ENCODE measurements at regions not wholly inside any gene's neighbourhood (a gene's known extent, or its start where the extent isn't known, plus 50 kb on each side); places are given as distances from the start of the nearest gene placed in this dataset.

GRCh38 chr1:21341517-21342078, 51.3 kb upstream of the ECE1 start:
- Mint-ChIP-seq H3K27me3 (ENCODE audit: unreplicated experiment) (no peaks in the 10 kb centered on the region), H3K36me3 (ENCODE audit: insufficient read depth, unreplicated experiment) (no peaks in the 10 kb centered on the region), H3K4me3 (ENCODE audit: low read depth, unreplicated experiment) (no peak overlapping the region), H3K4me1 (ENCODE audit: low read depth, unreplicated experiment) (peaks cover 50% of the 10 kb centered on the region), H3K9me3 (ENCODE audit: low read depth, unreplicated experiment) (no peaks in the 10 kb centered on the region), H3K27ac (ENCODE audit: unreplicated experiment) (no peak overlapping the region)
- intact Hi-C loops (cut with micrococcal nuclease; ENCODE audit: unreplicated experiment), result no loop called here
- CTCF ChIA-PET, result no interaction called here
- TF ChIP-seq CTCF (IDR thresholded peaks at IDR 0.05; ENCODE audit: unreplicated experiment), result no peak
- BruUV-seq (replicated peaks), result no TSS peak
- no peak for DNase-seq

- DNase-seq, result no peak
These were observed 50.8 kb upstream of the ECE1 start for GRCh38 chr1:21341022-21341421.

GRCh38 chr1:21340230-21340945, 50.1 kb upstream of the ECE1 start:
- peaks cover 56% of the 10 kb centered on the region for H3K4me1 Mint-ChIP-seq (ENCODE audit: low read depth, unreplicated experiment)
- DNase-seq, result peak; percentile 72

More at GRCh38 chr1:21341022-21341421, 50.8 kb upstream of the ECE1 start:
- H3K4me3 Mint-ChIP-seq (ENCODE audit: low read depth, unreplicated experiment), result no peak overlapping the region
- intact Hi-C loops (cut with micrococcal nuclease; ENCODE audit: unreplicated experiment), result no loop called here
- H3K9me3 Mint-ChIP-seq (ENCODE audit: low read depth, unreplicated experiment), result no peaks in the 10 kb centered on the region
- no peaks in the 10 kb centered on the region for H3K27me3 Mint-ChIP-seq (ENCODE audit: unreplicated experiment)
- TF ChIP-seq CTCF (IDR thresholded peaks at IDR 0.05; ENCODE audit: unreplicated experiment), result no peak
- CTCF ChIA-PET, result no interaction called here
- BruUV-seq (replicated peaks), result no TSS peak
- peaks cover 50% of the 10 kb centered on the region for H3K4me1 Mint-ChIP-seq (ENCODE audit: low read depth, unreplicated experiment)
- H3K36me3 Mint-ChIP-seq (ENCODE audit: insufficient read depth, unreplicated experiment), result no peaks in the 10 kb centered on the region
- H3K27ac Mint-ChIP-seq (ENCODE audit: unreplicated experiment), result no peak overlapping the region

More at GRCh38 chr1:21340230-21340945, 50.1 kb upstream of the ECE1 start:
- TF ChIP-seq CTCF (IDR thresholded peaks at IDR 0.05; ENCODE audit: unreplicated experiment), result no peak
- H3K4me3 Mint-ChIP-seq (ENCODE audit: low read depth, unreplicated experiment), result no peak overlapping the region
- BruUV-seq (replicated peaks), result no TSS peak
- no peaks in the 10 kb centered on the region for H3K36me3 Mint-ChIP-seq (ENCODE audit: insufficient read depth, unreplicated experiment)
- H3K27me3 Mint-ChIP-seq (ENCODE audit: unreplicated experiment), result no peaks in the 10 kb centered on the region
- no peaks in the 10 kb centered on the region for H3K9me3 Mint-ChIP-seq (ENCODE audit: low read depth, unreplicated experiment)
- intact Hi-C loops (cut with micrococcal nuclease; ENCODE audit: unreplicated experiment), result no loop called here
- CTCF ChIA-PET, result no interaction called here
- H3K27ac Mint-ChIP-seq (ENCODE audit: unreplicated experiment), result no peak overlapping the region
